Upper lobe of right lung (tissue), 1 donor: ENCODE measurements at regions not wholly inside any gene's neighbourhood (a gene's known extent, or its start where the extent isn't known, plus 50 kb on each side); places are given as distances from the start of the nearest gene placed in this dataset.

Experiments used
- ATAC-seq: fragments of 200-7000 bp; cut with Tn5 transposase; one replicate; pipeline ENCODE4 v1.9.1; 2020; ENCODE audit warnings: mild to moderate bottlenecking, moderate library complexity
- DNase-seq: peaks from one replicate; pipeline ENCODE4 v3.0.0-alpha.2; 2020
- H3K27ac ChIP-seq: fragments of 200-600 bp; one replicate; pipeline ENCODE4 v1.8.0; 2022
- H3K27me3 ChIP-seq: fragments of 200-600 bp; one replicate; pipeline ENCODE4 v1.8.0; 2022; ENCODE audit warnings: mild to moderate bottlenecking
- H3K36me3 ChIP-seq: fragments of 200-600 bp; one replicate; pipeline ENCODE4 v1.8.0; 2022
- H3K4me1 ChIP-seq: fragments of 200-600 bp; one replicate; pipeline ENCODE4 v1.8.0; 2022
- H3K4me3 ChIP-seq: fragments of 200-600 bp; one replicate; pipeline ENCODE4 v1.8.0; 2022; ENCODE audit warnings: mild to moderate bottlenecking
- H3K9me3 ChIP-seq: fragments of 200-600 bp; one replicate; pipeline ENCODE4 v1.8.0; 2022
- intact Hi-C: fragments of 100-400 bp; cut with DNase I; formaldehyde crosslinking; loops from one replicate; pipeline ENCODE4 v1.11.0; 2022
- TF ChIP-seq, protein P1 (sequence below): fragments of 200-600 bp; IDR thresholded peaks from one replicate; pipeline ENCODE4 v1.8.0; 2022; ENCODE audit warnings: antibody characterized with exemption
- donor health status: DM: no; HTN: yes; CAD: no; lungs with severe emphysema.

- no peak for ATAC-seq
- H3K36me3 ChIP-seq: no peaks in the 10 kb centered on the region
- intact Hi-C loops: no loop called here
- no peak overlapping the region for H3K27ac ChIP-seq
- H3K4me1 ChIP-seq: no peaks in the 10 kb centered on the region
- TF ChIP-seq, protein P1, sequence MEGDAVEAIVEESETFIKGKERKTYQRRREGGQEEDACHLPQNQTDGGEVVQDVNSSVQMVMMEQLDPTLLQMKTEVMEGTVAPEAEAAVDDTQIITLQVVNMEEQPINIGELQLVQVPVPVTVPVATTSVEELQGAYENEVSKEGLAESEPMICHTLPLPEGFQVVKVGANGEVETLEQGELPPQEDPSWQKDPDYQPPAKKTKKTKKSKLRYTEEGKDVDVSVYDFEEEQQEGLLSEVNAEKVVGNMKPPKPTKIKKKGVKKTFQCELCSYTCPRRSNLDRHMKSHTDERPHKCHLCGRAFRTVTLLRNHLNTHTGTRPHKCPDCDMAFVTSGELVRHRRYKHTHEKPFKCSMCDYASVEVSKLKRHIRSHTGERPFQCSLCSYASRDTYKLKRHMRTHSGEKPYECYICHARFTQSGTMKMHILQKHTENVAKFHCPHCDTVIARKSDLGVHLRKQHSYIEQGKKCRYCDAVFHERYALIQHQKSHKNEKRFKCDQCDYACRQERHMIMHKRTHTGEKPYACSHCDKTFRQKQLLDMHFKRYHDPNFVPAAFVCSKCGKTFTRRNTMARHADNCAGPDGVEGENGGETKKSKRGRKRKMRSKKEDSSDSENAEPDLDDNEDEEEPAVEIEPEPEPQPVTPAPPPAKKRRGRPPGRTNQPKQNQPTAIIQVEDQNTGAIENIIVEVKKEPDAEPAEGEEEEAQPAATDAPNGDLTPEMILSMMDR: no peak
- no peaks in the 10 kb centered on the region for H3K9me3 ChIP-seq
- no peak for DNase-seq
- no peak overlapping the region for H3K4me3 ChIP-seq
- H3K27me3 ChIP-seq: no peaks in the 10 kb centered on the region
Measured at GRCh38 chr13:72023895-72024294, 156.9 kb upstream of the DACH1 start.

DNA sequence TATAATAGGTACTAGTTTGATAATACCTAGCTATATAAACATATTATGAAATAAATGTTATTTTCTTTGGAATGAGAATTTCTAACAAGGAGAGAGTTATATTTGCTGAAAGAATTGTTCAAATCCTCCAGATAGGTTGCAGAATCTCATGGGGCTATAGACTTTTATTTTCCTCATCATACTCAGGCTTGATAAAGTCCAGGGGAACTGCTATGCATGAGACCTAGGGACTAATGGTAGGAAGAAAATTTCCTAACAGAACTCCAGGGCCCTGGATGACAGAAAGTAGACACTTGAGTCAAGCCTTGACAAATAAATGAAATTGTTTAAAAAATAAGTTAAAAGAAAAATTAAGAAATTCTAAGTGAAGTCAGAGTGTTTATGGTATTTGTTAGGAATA lies 138.5 kb upstream of the DACH1 start:
- no peaks in the 10 kb centered on the region for H3K4me1 ChIP-seq
- no peak overlapping the region for H3K4me3 ChIP-seq
- DNase-seq (no peak), ATAC-seq (no peak)
- no peaks in the 10 kb centered on the region for H3K36me3 ChIP-seq
- H3K27me3 ChIP-seq: no peaks in the 10 kb centered on the region
- TF ChIP-seq, protein P1: no peak
- intact Hi-C loops: no loop called here
- H3K9me3 ChIP-seq: no peaks in the 10 kb centered on the region
- H3K27ac ChIP-seq: no peak overlapping the region

- no peak for ATAC-seq
Measured at GRCh38 chr13:72004784-72005374, 137.9 kb upstream of the DACH1 start.

GRCh38 chr13:72004246-72004645 lies 137.2 kb upstream of the DACH1 start:
- no peak overlapping the region for H3K27ac ChIP-seq
- no peaks in the 10 kb centered on the region for H3K27me3 ChIP-seq
- intact Hi-C loops: no loop called here
- no peak for DNase-seq
- ATAC-seq: no peak
- H3K4me1 ChIP-seq: no peaks in the 10 kb centered on the region
- H3K36me3 ChIP-seq: no peaks in the 10 kb centered on the region
- H3K9me3 ChIP-seq: no peaks in the 10 kb centered on the region
- TF ChIP-seq, protein P1: no peak
- H3K4me3 ChIP-seq: no peak overlapping the region

More at GRCh38 chr13:72004784-72005374, 137.9 kb upstream of the DACH1 start:
- no peaks in the 10 kb centered on the region for H3K9me3 ChIP-seq
- no peaks in the 10 kb centered on the region for H3K4me1 ChIP-seq
- no peak overlapping the region for H3K27ac ChIP-seq
- no peaks in the 10 kb centered on the region for H3K27me3 ChIP-seq
- H3K4me3 ChIP-seq: no peak overlapping the region
- TF ChIP-seq, protein P1: no peak
- no peaks in the 10 kb centered on the region for H3K36me3 ChIP-seq
- DNase-seq: no peak
- intact Hi-C loops: no loop called here

DNA sequence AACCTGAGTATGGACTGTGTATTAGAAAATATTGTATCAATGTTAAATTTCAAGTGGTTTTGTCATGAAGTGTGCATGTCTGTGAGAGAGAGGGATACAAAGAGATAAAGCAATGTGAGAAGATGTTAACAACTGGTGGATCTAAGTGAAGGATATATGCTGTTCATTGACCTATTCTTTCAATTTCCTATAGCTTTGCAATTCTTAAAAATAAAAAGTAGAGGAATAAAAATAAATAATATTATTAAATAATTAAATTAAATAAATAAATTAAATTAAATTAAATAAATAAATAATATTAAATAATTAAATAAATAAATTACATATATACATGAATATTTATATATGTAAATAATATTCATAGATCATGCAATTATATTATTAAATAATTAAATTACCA lies 131.2 kb upstream of the DACH1 start:
- H3K9me3 ChIP-seq: peaks cover 9% of the 10 kb centered on the region
- no peaks in the 10 kb centered on the region for H3K4me1 ChIP-seq
- no peak overlapping the region for H3K27ac ChIP-seq
- TF ChIP-seq, protein P1: no peak
- no peaks in the 10 kb centered on the region for H3K27me3 ChIP-seq
- H3K36me3 ChIP-seq: no peaks in the 10 kb centered on the region
- intact Hi-C loops: no loop called here
- H3K4me3 ChIP-seq: no peak overlapping the region
- DNase-seq: no peak
- ATAC-seq: no peak

DNA sequence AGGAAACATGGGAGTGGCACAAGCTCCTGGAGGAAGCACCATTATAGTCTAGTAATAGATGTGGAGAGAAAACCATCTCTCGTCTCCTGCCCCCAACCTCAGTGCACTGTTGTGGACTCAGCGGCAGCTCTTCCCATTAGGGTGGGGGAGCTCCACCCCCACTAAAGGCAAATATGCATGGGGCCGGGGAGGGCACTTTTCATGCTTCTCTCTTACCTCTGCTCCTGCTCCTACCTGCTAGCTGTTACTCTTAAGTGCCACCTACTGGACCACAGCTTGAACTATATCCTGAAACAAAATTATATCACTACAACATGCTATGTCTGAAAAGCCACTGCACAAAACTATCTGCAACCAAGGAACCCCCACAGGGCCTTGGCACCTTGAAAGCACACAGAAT lies 112.6 kb upstream of the DACH1 start:
- intact Hi-C loops: no loop called here
- Histone ChIP-seq H3K4me1 (no peaks in the 10 kb centered on the region), H3K27me3 (no peaks in the 10 kb centered on the region), H3K36me3 (no peaks in the 10 kb centered on the region), H3K27ac (no peak overlapping the region), H3K4me3 (no peak overlapping the region), H3K9me3 (no peaks in the 10 kb centered on the region)
- no peak for DNase-seq
- ATAC-seq: no peak
- TF ChIP-seq, protein P1: no peak
